ENCODE measurements at regions not wholly inside any gene's neighbourhood (a gene's known extent, or its start where the extent isn't known, plus 50 kb on each side); places are given as distances from the start of the nearest gene placed in this dataset.

DNA sequence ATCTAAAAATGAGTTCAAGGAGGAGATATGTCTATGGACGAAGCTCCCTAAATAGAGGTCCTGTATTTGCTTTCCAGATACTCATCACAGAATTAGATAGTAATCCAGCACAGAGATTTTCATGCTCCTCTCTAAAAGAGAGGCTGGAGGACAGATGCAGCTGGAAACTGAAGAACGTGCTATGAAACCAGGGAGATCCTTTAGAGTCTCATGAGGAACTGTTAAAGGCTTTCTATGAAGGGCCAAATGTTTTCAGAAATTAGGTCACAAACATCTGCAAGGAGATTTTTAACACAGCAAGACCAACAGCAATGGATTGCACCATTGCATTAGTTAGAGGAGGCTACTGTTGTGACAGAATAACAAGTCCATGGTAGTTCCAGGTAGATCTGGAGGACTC, 95.6 kb upstream of the ARHGAP20 start:
- no peak overlapping the region for H3K27ac Mint-ChIP-seq
- no peaks in the 10 kb centered on the region for H3K36me3 Mint-ChIP-seq
- no peaks in the 10 kb centered on the region for H3K9me3 Mint-ChIP-seq
- no peak overlapping the region for H3K4me3 Mint-ChIP-seq
- TF ChIP-seq, protein P1, sequence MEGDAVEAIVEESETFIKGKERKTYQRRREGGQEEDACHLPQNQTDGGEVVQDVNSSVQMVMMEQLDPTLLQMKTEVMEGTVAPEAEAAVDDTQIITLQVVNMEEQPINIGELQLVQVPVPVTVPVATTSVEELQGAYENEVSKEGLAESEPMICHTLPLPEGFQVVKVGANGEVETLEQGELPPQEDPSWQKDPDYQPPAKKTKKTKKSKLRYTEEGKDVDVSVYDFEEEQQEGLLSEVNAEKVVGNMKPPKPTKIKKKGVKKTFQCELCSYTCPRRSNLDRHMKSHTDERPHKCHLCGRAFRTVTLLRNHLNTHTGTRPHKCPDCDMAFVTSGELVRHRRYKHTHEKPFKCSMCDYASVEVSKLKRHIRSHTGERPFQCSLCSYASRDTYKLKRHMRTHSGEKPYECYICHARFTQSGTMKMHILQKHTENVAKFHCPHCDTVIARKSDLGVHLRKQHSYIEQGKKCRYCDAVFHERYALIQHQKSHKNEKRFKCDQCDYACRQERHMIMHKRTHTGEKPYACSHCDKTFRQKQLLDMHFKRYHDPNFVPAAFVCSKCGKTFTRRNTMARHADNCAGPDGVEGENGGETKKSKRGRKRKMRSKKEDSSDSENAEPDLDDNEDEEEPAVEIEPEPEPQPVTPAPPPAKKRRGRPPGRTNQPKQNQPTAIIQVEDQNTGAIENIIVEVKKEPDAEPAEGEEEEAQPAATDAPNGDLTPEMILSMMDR (IDR thresholded peaks at IDR 0.05; ENCODE audit: unreplicated experiment), result no peak
- peaks cover 22% of the 10 kb centered on the region for H3K27me3 Mint-ChIP-seq (ENCODE audit: low read depth)
- H3K4me1 Mint-ChIP-seq, result no peaks in the 10 kb centered on the region
- no peak for DNase-seq (ENCODE audit: low spot score in 2 of 2, unreplicated experiment in 2 of 2)

DNA sequence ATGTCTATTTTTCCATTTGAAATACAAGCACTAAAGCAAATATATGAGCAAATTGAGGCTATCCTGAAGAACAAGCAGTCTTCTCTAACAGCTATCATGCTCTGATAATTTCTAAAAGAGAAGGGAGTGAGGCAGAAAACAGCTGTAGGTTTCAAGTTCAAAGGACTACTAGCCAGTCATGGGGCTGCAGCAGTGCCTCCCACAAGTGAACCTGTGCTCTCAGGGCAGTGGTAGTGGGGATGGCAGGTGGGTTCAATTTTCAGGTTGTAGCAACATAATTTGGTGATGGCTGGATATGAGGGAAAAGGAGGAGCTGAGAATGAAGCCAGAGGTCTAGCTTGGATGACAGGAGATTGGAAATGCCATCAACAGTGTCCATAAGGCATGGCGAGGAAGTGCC, 93.5 kb upstream of the ARHGAP20 start:
- Mint-ChIP-seq H3K4me3 (no peak overlapping the region), H3K4me1 (no peaks in the 10 kb centered on the region), H3K27ac (no peak overlapping the region), H3K9me3 (no peaks in the 10 kb centered on the region), H3K27me3 (ENCODE audit: low read depth) (peaks cover 22% of the 10 kb centered on the region), H3K36me3 (no peaks in the 10 kb centered on the region)
- DNase-seq (ENCODE audit: low spot score in 2 of 2, unreplicated experiment in 2 of 2), result no peak
- TF ChIP-seq, protein P1 (IDR thresholded peaks at IDR 0.05; ENCODE audit: unreplicated experiment), result no peak

DNA sequence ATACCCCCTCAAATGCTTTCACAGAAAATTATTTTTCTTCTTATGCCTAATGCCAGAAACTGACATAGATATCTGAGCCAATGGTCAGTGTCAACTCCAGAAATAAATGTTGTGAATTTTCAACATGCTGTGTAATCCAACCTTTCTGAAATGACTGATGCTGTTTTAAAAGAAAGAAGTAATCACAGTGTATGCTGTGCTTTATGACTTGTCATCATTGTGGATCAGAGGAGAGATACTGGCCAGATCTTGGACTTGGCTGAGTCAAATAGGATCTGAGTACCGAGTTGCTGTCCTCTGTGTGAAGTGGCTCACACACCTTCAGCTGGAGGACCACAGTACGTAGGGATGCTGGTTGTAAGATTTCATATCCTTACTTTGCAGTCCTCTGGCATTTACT, 89.9 kb upstream of the ARHGAP20 start:
- no peak for DNase-seq (ENCODE audit: low spot score in 2 of 2, unreplicated experiment in 2 of 2)
- Mint-ChIP-seq H3K27me3 (ENCODE audit: low read depth) (peaks cover 12% of the 10 kb centered on the region), H3K36me3 (no peaks in the 10 kb centered on the region), H3K27ac (no peak overlapping the region), H3K9me3 (peaks cover 3% of the 10 kb centered on the region), H3K4me1 (no peaks in the 10 kb centered on the region), H3K4me3 (no peak overlapping the region)
- TF ChIP-seq, protein P1 (IDR thresholded peaks at IDR 0.05; ENCODE audit: unreplicated experiment), result no peak

DNA sequence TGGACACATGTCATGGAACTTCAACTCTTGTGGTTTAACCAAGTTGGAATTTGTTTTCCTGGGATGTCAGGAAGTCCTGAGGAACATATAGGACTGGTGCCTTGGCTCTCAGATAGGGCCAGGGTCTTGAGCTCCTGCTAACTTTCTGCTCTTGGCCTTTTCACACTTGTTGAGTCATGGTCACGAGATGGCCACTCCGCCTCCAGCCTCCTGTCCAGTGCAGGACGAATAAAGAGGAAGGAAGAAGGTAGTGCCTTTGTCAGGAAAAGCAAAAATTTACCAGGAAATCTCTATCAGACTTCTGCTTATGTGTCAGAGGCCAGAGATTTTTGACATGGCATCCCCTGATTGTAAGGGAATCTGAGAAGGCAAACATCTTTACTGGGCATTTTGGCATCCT, 89.1 kb upstream of the ARHGAP20 start:
- no peaks in the 10 kb centered on the region for H3K4me1 Mint-ChIP-seq
- DNase-seq (ENCODE audit: low spot score in 2 of 2, unreplicated experiment in 2 of 2), result no peak
- no peaks in the 10 kb centered on the region for H3K36me3 Mint-ChIP-seq
- H3K27ac Mint-ChIP-seq, result no peak overlapping the region
- TF ChIP-seq, protein P1 (IDR thresholded peaks at IDR 0.05; ENCODE audit: unreplicated experiment), result no peak
- no peak overlapping the region for H3K4me3 Mint-ChIP-seq
- H3K27me3 Mint-ChIP-seq (ENCODE audit: low read depth), result peaks cover 5% of the 10 kb centered on the region
- H3K9me3 Mint-ChIP-seq, result peaks cover 3% of the 10 kb centered on the region

DNA sequence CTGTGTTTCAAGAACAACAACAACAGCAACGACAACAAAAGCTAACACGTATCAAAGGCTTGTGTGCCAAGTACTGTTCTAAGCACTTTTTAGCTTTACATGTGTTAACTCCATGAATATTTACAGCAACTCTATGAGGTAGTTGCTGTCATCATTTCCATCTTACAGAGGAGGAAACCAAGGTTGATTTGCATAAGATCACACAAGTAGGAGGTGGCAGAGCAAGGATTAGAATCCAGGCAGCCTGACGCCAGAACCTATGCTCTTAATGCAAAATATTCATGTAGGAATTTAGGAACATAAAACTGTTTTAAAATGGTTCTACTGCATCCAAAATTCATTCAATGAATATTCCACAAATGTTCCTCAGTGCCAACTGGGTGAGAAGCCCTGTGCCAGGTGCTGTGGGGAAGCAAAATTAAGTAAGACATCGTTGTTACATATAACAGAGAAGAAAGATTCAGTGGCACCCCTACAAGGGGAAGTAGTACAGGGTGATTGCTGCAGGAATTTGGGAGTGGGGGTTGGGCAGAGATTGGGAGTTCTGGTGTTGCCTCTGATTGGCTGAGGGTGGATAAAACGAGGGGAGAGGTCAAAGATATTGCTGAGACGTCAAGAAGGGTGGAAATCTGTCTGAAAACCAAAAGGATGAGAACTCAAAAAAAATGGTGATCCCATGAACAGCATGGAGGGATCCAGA, 86.1 kb upstream of the ARHGAP20 start:
- Mint-ChIP-seq H3K9me3 (peaks cover 3% of the 10 kb centered on the region), H3K27me3 (ENCODE audit: low read depth) (no peaks in the 10 kb centered on the region), H3K36me3 (no peaks in the 10 kb centered on the region), H3K4me3 (no peak overlapping the region), H3K4me1 (no peaks in the 10 kb centered on the region), H3K27ac (no peak overlapping the region)
- DNase-seq (ENCODE audit: low spot score in 2 of 2, unreplicated experiment in 2 of 2), result no peak
- TF ChIP-seq, protein P1 (IDR thresholded peaks at IDR 0.05; ENCODE audit: unreplicated experiment), result no peak

DNA sequence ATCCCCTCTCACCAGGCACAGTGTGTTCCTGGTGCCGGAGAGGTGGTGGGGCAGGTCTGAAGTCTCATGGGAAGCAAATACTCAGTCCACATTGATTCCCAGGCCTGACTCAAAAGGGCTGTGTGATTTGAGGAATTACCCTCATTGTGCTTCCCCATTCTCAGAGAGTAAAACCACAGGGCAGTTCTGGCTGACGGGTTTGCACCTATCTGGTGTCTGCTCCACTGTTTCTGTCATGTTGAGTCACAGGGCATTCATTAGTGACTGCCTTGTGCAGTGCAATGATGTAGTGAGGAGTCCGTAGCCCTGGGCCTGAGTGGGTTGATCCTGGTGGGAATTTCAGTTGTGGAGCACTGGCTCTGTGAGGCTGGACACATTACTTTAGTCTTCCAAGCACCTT, 85.2 kb upstream of the ARHGAP20 start:
- TF ChIP-seq, protein P1 (IDR thresholded peaks at IDR 0.05; ENCODE audit: unreplicated experiment), result no peak
- DNase-seq (ENCODE audit: low spot score in 2 of 2, unreplicated experiment in 2 of 2), result no peak
- no peaks in the 10 kb centered on the region for H3K4me1 Mint-ChIP-seq
- no peak overlapping the region for H3K27ac Mint-ChIP-seq
- no peak overlapping the region for H3K4me3 Mint-ChIP-seq
- no peaks in the 10 kb centered on the region for H3K27me3 Mint-ChIP-seq (ENCODE audit: low read depth)
- H3K36me3 Mint-ChIP-seq, result no peaks in the 10 kb centered on the region
- peaks cover 3% of the 10 kb centered on the region for H3K9me3 Mint-ChIP-seq

Measured in mesothelial cell of epicardium (in vitro differentiated cells).